H1 (cell line): ENCODE measurements at regions not wholly inside any gene's neighbourhood (a gene's known extent, or its start where the extent isn't known, plus 50 kb on each side); places are given as distances from the start of the nearest gene placed in this dataset.

Experiments
- CTCF ChIA-PET: fragments of 300-600 bp; sonication (Branson Sonifier 250); formaldehyde crosslinking; loops from one replicate; lab custom pipeline; 2021; ENCODE audit not compliant: partially characterized antibody; lab: Charles Lee
- POLR2A ChIA-PET: fragments of 300-600 bp; sonication (Branson Sonifier 250); formaldehyde crosslinking; loops from one replicate; lab custom pipeline; 2021; ENCODE audit warnings: inconsistent platforms; ENCODE audit not compliant: partially characterized antibody; lab: Charles Lee
- DNase-seq, 2 experiments: peaks; one replicate each; pipeline versions ENCODE4 v3.0.0 to v3.0.0-alpha.2; 2010 to 2022; ENCODE audit warnings: low spot score in 2 of 2, low read depth in 1 of 2, mixed read lengths in 1 of 2
- FAIRE-seq: peaks from 2 replicates; lab custom pipeline; 2011; peaks lifted over from hg19 to GRCh38; lab: Jason Lieb, UNC
- H2AFZ ChIP-seq: 2 replicates; pipeline ENCODE4 v1.8.1; 2012; ENCODE audit warnings: low read length, inconsistent platforms
- H2AK5ac ChIP-seq: 2 replicates; pipeline ENCODE4 v1.6.1; 2013; ENCODE audit warnings: low read depth, low read length
- H2BK120ac ChIP-seq: replicated peaks from 2 replicates; pipeline ENCODE3; 2013; ENCODE audit warnings: low read depth, low read length, inconsistent platforms
- H2BK12ac ChIP-seq: 2 replicates; pipeline ENCODE4 v1.6.1; 2013; ENCODE audit warnings: low read depth, low read length
- H2BK15ac ChIP-seq: 2 replicates; pipeline ENCODE4 v1.6.1; 2013; ENCODE audit warnings: low read length
- H2BK20ac ChIP-seq: 2 replicates; pipeline ENCODE4 v1.6.1; 2013; ENCODE audit warnings: low read length
- H2BK5ac ChIP-seq: 2 replicates; pipeline ENCODE4 v1.6.1; 2013; ENCODE audit warnings: low read depth, low read length
- H3K14ac ChIP-seq: 2 replicates; pipeline ENCODE4 v1.6.1; 2013; ENCODE audit warnings: inconsistent platforms; ENCODE audit not compliant: insufficient read length
- H3K18ac ChIP-seq: 2 replicates; pipeline ENCODE4 v1.6.1; 2013; ENCODE audit warnings: low read length; ENCODE audit errors: extremely low read depth
- H3K23ac ChIP-seq: 2 replicates; pipeline ENCODE4 v1.6.1; 2013; ENCODE audit warnings: inconsistent platforms; ENCODE audit not compliant: insufficient read length
- H3K23me2 ChIP-seq: 2 replicates; pipeline ENCODE4 v1.6.1; 2013; ENCODE audit warnings: low read depth, low read length
- H3K27ac ChIP-seq: 2 replicates; pipeline ENCODE4 v1.6.1; 2011; ENCODE audit warnings: low read depth, low read length, inconsistent platforms
- H3K27me3 ChIP-seq, 4 experiments: replicated peaks in 1 of 4; 1 replicate in 1 of 4; 2 replicates in 3 of 4; pipeline versions ENCODE4 v1.6.1 to v1.8.1; 2011 to 2013; ENCODE audit warnings: low read length in 3 of 4, mild to moderate bottlenecking in 3 of 4, inconsistent platforms in 2 of 4, mixed read lengths in 2 of 4, moderate library complexity in 1 of 4; ENCODE audit not compliant: control insufficient read depth in 3 of 4, insufficient read depth in 3 of 4; ENCODE audit errors: extremely low read depth in 1 of 4
- H3K36me3 ChIP-seq, 4 experiments: 2 replicates each; pipeline versions ENCODE4 v1.6.1 to v1.8.1; 2011 to 2013; ENCODE audit warnings: mild to moderate bottlenecking in 4 of 4, low read length in 3 of 4, moderate library complexity in 2 of 4, control low read depth in 1 of 4, inconsistent platforms in 1 of 4; ENCODE audit not compliant: insufficient read depth in 4 of 4, control insufficient read depth in 2 of 4
- H3K4ac ChIP-seq: replicated peaks from 2 replicates; pipeline ENCODE3; 2013; ENCODE audit warnings: low read length, low read depth, mixed read lengths, inconsistent platforms; ENCODE audit not compliant: insufficient read length
- H3K4me1 ChIP-seq, 4 experiments: replicated peaks in 1 of 4; 1 replicate in 1 of 4; 2 replicates in 3 of 4; pipeline versions ENCODE4 v1.6.1 to v1.8.1; 2011 to 2013; ENCODE audit warnings: low read length in 3 of 4, inconsistent platforms in 2 of 4, mixed read lengths in 1 of 4; ENCODE audit not compliant: insufficient read depth in 4 of 4, control insufficient read depth in 3 of 4
- H3K4me2 ChIP-seq, 2 experiments: 2 replicates each; pipeline versions ENCODE4 v1.6.1 to v1.8.1; 2011 to 2013; ENCODE audit warnings: low read depth in 2 of 2, low read length in 2 of 2, control low read depth in 1 of 2, inconsistent platforms in 1 of 2, mild to moderate bottlenecking in 1 of 2; ENCODE audit not compliant: insufficient read depth in 1 of 2
- H3K4me3 ChIP-seq, 4 experiments: fragments of 200-600, 300-600 bp in 1 of 4; sonication (generic), shearing (Covaris generic), sonication (Bioruptor Twin) in 1 of 4; 2 replicates each; pipeline versions ENCODE4 v1.5.1 to v1.8.1; 2011 to 2016; ENCODE audit warnings: low read length in 4 of 4, low read depth in 3 of 4, control low read depth in 2 of 4, inconsistent platforms in 2 of 4, mild to moderate bottlenecking in 2 of 4, mixed read lengths in 1 of 4, moderate library complexity in 1 of 4; ENCODE audit not compliant: insufficient read depth in 2 of 4; ENCODE audit errors: extremely low read depth in 1 of 4
- H3K56ac ChIP-seq: replicated peaks from 2 replicates; pipeline ENCODE3; 2013; ENCODE audit warnings: low read depth, mild to moderate bottlenecking, mixed read lengths, low read length, inconsistent platforms; ENCODE audit not compliant: insufficient read length
- H3K79me1 ChIP-seq: 2 replicates; pipeline ENCODE4 v1.6.1; 2013; ENCODE audit warnings: low read depth, low read length, control low read depth
- H3K79me2 ChIP-seq, 2 experiments: 2 replicates each; pipeline versions ENCODE4 v1.6.1 to v1.8.1; 2012 to 2013; ENCODE audit warnings: low read length in 2 of 2, mild to moderate bottlenecking in 2 of 2, inconsistent platforms in 1 of 2; ENCODE audit not compliant: insufficient read depth in 2 of 2, control insufficient read depth in 1 of 2
- H3K9ac ChIP-seq, 4 experiments: replicated peaks in 1 of 4; 1 replicate in 1 of 4; 2 replicates in 3 of 4; pipeline versions ENCODE4 v1.6.1 to v1.8.1; 2011 to 2013; ENCODE audit warnings: low read depth in 3 of 4, low read length in 3 of 4, control low read depth in 2 of 4, mild to moderate bottlenecking in 2 of 4, moderate library complexity in 2 of 4, inconsistent platforms in 1 of 4; ENCODE audit errors: extremely low read depth in 1 of 4
- H3K9me3 ChIP-seq, 2 experiments: 2 replicates each; pipeline versions ENCODE4 v1.6.1 to v1.8.1; 2012 to 2013; ENCODE audit warnings: mild to moderate bottlenecking in 2 of 2, moderate library complexity in 2 of 2, control low read depth in 1 of 2, inconsistent platforms in 1 of 2, low read depth in 1 of 2, low read length in 1 of 2, mixed read lengths in 1 of 2; ENCODE audit not compliant: insufficient read depth in 2 of 2
- H4K20me1 ChIP-seq, 2 experiments: replicated peaks in 1 of 2; 2 replicates each; pipeline versions ENCODE3 to v1.8.1; 2011 to 2013; ENCODE audit warnings: inconsistent platforms in 2 of 2, low read length in 2 of 2, mild to moderate bottlenecking in 1 of 2; ENCODE audit not compliant: insufficient read depth in 2 of 2, control insufficient read depth in 1 of 2
- H4K5ac ChIP-seq: 2 replicates; pipeline ENCODE4 v1.6.1; 2013; ENCODE audit warnings: low read length, low read depth, mixed read lengths, inconsistent platforms; ENCODE audit not compliant: insufficient read length
- H4K8ac ChIP-seq: 2 replicates; pipeline ENCODE4 v1.8.0; 2013; ENCODE audit warnings: mild to moderate bottlenecking, moderate library complexity, low read length, inconsistent platforms; ENCODE audit not compliant: insufficient read depth; ENCODE audit errors: extremely low read depth
- H4K91ac ChIP-seq: replicated peaks from 2 replicates; pipeline ENCODE3; 2013; ENCODE audit warnings: low read length, mixed read lengths, inconsistent platforms; ENCODE audit not compliant: insufficient read length
- BCL11A ChIP-seq, 2 experiments: IDR thresholded peaks; one replicate each; pipeline ENCODE4 v1.6.1; 2011; ENCODE audit warnings: low read depth in 2 of 2, low read length in 2 of 2, mild to moderate bottlenecking in 2 of 2
- E2F6 ChIP-seq: IDR thresholded peaks from 2 replicates; pipeline ENCODE4 v1.6.1; 2012; ENCODE audit warnings: inconsistent platforms
- EP300 ChIP-seq, 2 experiments: IDR thresholded peaks; 1 replicate in 1 of 2; 2 replicates in 1 of 2; pipeline ENCODE4 v1.6.1; 2011 to 2012; ENCODE audit warnings: low read depth in 2 of 2, low read length in 2 of 2, mild to moderate bottlenecking in 2 of 2, borderline replicate concordance in 1 of 2, inconsistent platforms in 1 of 2, moderate library complexity in 1 of 2
- HDAC6 ChIP-seq: IDR thresholded peaks from one replicate; pipeline ENCODE4 v1.7.1; 2012; ENCODE audit warnings: low read depth, mild to moderate bottlenecking, inconsistent platforms, low read length, moderate library complexity
- KDM1A ChIP-seq: fragments of 200-600, 300-600 bp; sonication (generic); IDR thresholded peaks from 2 replicates; pipeline ENCODE4 v1.7.1; 2016; ENCODE audit warnings: mild to moderate bottlenecking, low read length, borderline replicate concordance
- NANOG ChIP-seq: IDR thresholded peaks from 2 replicates; pipeline ENCODE4 v1.6.1; 2011; ENCODE audit warnings: low read length, low read depth, mild to moderate bottlenecking, inconsistent platforms; ENCODE audit not compliant: insufficient read depth, poor library complexity, severe bottlenecking
- RFX5 ChIP-seq: IDR thresholded peaks from 2 replicates; pipeline ENCODE4 v1.6.1; 2011; ENCODE audit warnings: low read depth, low read length, improper control_type of control experiment, borderline replicate concordance
- SP2 ChIP-seq: IDR thresholded peaks from 2 replicates; pipeline ENCODE4 v1.6.1; 2012; ENCODE audit warnings: mild to moderate bottlenecking, low read length, inconsistent platforms
- ZNF274 ChIP-seq: IDR thresholded peaks from 2 replicates; pipeline ENCODE4 v1.7.0; 2012; ENCODE audit warnings: low read length, borderline replicate concordance; ENCODE audit errors: extremely low read depth
- WGBS, 2 experiments: shearing (Covaris generic) in 1 of 2; methylation state at CpG; one replicate each; pipeline versions ENCODE4 v1.1.6 to v1.1.7; 2013 to 2015; ENCODE audit warnings: low lambda C conversion rate in 2 of 2, mixed read lengths in 2 of 2, inconsistent platforms in 1 of 2, low coverage in 1 of 2, missing lambda C conversion rate in 1 of 2; ENCODE audit not compliant: insufficient replicate concordance in 2 of 2, insufficient coverage in 1 of 2, insufficient read length in 1 of 2; ENCODE audit errors: extremely low coverage in 1 of 2, missing lambda C conversion rate in 1 of 2; 5-methylcytosine and 5-hydroxymethylcytosine counted together
- TF ChIP-seq, protein P1 (sequence below): IDR thresholded peaks from 2 replicates; pipeline ENCODE4 v1.6.1; 2012; ENCODE audit warnings: low read length, inconsistent platforms

DNA sequence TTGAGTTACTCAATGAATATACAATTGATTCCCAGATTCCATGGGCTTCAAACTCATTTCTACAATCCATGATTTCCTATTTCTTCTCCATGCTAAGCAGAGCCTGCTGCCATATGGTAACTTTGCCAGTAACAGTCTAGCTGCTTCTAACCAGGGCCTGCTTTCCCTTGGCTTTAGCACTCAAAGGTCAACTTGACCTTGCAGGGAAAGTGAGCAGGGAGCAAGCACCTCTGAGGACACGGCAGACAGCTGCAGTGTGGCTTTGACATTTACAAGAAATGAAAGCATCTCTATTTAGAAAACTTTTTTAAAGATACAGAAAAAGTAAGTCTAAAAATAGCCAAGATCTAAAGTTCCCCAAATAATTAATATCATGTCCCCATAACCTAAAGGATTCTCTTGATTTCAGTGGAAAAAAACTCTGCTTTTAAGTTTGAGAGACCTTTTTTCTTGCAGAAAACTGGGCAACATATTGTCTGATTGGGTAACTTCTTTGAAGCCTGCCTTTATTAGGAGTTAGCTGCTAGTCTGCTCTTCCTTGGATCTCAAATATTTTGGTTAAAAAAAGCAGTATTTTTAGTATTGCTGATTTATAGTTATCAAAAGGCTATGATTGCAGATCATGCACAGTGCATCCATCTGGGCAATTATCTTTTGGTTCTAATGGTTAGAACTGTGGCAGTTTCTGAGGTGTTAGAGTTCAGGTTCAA, 257.9 kb downstream of the AHR start:
- Histone ChIP-seq H4K8ac (no peak overlapping the region), H2BK15ac (no peak overlapping the region), H2AK5ac (no peak overlapping the region), H3K23me2 (no peaks in the 10 kb centered on the region), H3K79me2 (no peaks in the 10 kb centered on the region), H2BK5ac (no peak overlapping the region), H4K5ac (no peak overlapping the region), H3K9ac (no peak overlapping the region), H2BK20ac (no peak overlapping the region), H3K36me3 (no peaks in the 10 kb centered on the region), H3K56ac (no peak overlapping the region), H2BK120ac (no peak overlapping the region), H3K4ac (no peak overlapping the region), H3K23ac (no peak overlapping the region), H2AFZ (no peak overlapping the region), H3K4me1 (no peaks in the 10 kb centered on the region), H2BK12ac (no peak overlapping the region), H3K27me3 (no peaks in the 10 kb centered on the region), H3K79me1 (no peaks in the 10 kb centered on the region), H4K20me1 (no peaks in the 10 kb centered on the region), H3K4me2 (no peak overlapping the region), H3K9me3 (no peaks in the 10 kb centered on the region), H3K27ac (no peak overlapping the region), H3K4me3 (no peak overlapping the region), H4K91ac (no peak overlapping the region), H3K14ac (no peak overlapping the region), H3K18ac (no peak overlapping the region)
- WGBS, 2 experiments = 94% methylated on average over 1 of the region's 1 CpG; no CpG with 5 or more reads in 1 of the 2 experiments
- FAIRE-seq (no peak), DNase-seq (no peak)
- ChIA-PET POLR2A (no interaction called here), CTCF (no interaction called here)
- TF ChIP-seq ZNF274 = no peak
- no peak for TF ChIP-seq HDAC6
- TF ChIP-seq BCL11A (IDR thresholded peaks at IDR 0.05; ENCODE audit: low read depth in 2 of 2, low read length in 2 of 2) = no peak
- TF ChIP-seq KDM1A = no peak
- TF ChIP-seq, protein P1, sequence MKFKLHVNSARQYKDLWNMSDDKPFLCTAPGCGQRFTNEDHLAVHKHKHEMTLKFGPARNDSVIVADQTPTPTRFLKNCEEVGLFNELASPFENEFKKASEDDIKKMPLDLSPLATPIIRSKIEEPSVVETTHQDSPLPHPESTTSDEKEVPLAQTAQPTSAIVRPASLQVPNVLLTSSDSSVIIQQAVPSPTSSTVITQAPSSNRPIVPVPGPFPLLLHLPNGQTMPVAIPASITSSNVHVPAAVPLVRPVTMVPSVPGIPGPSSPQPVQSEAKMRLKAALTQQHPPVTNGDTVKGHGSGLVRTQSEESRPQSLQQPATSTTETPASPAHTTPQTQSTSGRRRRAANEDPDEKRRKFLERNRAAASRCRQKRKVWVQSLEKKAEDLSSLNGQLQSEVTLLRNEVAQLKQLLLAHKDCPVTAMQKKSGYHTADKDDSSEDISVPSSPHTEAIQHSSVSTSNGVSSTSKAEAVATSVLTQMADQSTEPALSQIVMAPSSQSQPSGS = no peak
- TF ChIP-seq RFX5 = no peak
- TF ChIP-seq NANOG = no peak
- TF ChIP-seq SP2 = no peak
- no peak for TF ChIP-seq E2F6
- TF ChIP-seq EP300 (IDR thresholded peaks at IDR 0.05; ENCODE audit: borderline replicate concordance in 1 of 2, low read depth in 2 of 2, low read length in 2 of 2) = no peak
